ENCODE measurements at regions not wholly inside any gene's neighbourhood (a gene's known extent, or its start where the extent isn't known, plus 50 kb on each side); places are given as distances from the start of the nearest gene placed in this dataset.

DNA sequence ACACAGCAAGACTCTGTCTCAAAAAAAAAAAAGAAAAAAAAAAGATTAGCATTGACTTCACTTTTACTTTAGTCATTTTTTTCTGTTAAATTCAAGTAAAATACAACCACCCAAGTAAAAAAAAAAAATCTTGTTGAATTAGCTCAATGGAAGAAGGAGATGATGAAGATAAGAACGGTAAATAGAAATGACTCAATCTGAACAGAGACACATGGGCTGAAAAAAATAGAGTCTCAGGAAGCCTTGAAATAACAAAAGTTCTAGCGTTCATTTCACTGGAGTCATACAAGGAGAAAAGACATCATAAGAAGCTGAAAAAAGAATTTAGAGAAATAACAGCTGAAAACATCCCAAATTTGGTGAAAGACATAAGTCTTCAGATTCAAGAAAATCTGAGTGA is 75.5 kb downstream of the CASP3 start:
- ChIA-PET CTCF (interaction anchor here (0.6 kb wide), 1 partner anchor 76 kb away, joined by 6 read pairs; the partner anchor contains the start of genes CASP3 and PRIMPOL), POLR2A (interaction anchor here (0.6 kb wide), 1 partner anchor 690 kb away, joined by 3 read pairs; no protein-coding TSS in a partner anchor)
- Histone ChIP-seq H3K9me3 (ENCODE audit: control insufficient read depth, insufficient read depth, low read depth, low read length) (no peaks in the 10 kb centered on the region), H3K4me1 (ENCODE audit: control insufficient read depth, insufficient read depth, low read length) (no peaks in the 10 kb centered on the region), H3K27ac (ENCODE audit: low read length) (no peak overlapping the region), H3K4me3 (ENCODE audit: low read depth in 2 of 2, low read length in 2 of 2) (no peak overlapping the region), H3K27me3 (ENCODE audit: control insufficient read depth, insufficient read depth, low read length) (no peaks in the 10 kb centered on the region), H3K36me3 (ENCODE audit: control insufficient read depth, insufficient read depth, low read length) (no peaks in the 10 kb centered on the region)
- no TSS peak for BruUV-seq (replicated peaks)
- TF ChIP-seq POLR2AphosphoS5 (IDR thresholded peaks at IDR 0.05; ENCODE audit: low read depth, low read length) (no peak), TCF7L2 (IDR thresholded peaks at IDR 0.05; ENCODE audit: low read depth, low read length) (no peak), SIN3A (IDR thresholded peaks at IDR 0.05; ENCODE audit: borderline replicate concordance, insufficient read depth, low read depth, low read length) (no peak)
- TF ChIP-seq, protein P1, sequence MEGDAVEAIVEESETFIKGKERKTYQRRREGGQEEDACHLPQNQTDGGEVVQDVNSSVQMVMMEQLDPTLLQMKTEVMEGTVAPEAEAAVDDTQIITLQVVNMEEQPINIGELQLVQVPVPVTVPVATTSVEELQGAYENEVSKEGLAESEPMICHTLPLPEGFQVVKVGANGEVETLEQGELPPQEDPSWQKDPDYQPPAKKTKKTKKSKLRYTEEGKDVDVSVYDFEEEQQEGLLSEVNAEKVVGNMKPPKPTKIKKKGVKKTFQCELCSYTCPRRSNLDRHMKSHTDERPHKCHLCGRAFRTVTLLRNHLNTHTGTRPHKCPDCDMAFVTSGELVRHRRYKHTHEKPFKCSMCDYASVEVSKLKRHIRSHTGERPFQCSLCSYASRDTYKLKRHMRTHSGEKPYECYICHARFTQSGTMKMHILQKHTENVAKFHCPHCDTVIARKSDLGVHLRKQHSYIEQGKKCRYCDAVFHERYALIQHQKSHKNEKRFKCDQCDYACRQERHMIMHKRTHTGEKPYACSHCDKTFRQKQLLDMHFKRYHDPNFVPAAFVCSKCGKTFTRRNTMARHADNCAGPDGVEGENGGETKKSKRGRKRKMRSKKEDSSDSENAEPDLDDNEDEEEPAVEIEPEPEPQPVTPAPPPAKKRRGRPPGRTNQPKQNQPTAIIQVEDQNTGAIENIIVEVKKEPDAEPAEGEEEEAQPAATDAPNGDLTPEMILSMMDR (IDR thresholded peaks at IDR 0.05), result no peak
- TF ChIP-seq, protein P2, sequence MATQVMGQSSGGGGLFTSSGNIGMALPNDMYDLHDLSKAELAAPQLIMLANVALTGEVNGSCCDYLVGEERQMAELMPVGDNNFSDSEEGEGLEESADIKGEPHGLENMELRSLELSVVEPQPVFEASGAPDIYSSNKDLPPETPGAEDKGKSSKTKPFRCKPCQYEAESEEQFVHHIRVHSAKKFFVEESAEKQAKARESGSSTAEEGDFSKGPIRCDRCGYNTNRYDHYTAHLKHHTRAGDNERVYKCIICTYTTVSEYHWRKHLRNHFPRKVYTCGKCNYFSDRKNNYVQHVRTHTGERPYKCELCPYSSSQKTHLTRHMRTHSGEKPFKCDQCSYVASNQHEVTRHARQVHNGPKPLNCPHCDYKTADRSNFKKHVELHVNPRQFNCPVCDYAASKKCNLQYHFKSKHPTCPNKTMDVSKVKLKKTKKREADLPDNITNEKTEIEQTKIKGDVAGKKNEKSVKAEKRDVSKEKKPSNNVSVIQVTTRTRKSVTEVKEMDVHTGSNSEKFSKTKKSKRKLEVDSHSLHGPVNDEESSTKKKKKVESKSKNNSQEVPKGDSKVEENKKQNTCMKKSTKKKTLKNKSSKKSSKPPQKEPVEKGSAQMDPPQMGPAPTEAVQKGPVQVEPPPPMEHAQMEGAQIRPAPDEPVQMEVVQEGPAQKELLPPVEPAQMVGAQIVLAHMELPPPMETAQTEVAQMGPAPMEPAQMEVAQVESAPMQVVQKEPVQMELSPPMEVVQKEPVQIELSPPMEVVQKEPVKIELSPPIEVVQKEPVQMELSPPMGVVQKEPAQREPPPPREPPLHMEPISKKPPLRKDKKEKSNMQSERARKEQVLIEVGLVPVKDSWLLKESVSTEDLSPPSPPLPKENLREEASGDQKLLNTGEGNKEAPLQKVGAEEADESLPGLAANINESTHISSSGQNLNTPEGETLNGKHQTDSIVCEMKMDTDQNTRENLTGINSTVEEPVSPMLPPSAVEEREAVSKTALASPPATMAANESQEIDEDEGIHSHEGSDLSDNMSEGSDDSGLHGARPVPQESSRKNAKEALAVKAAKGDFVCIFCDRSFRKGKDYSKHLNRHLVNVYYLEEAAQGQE (IDR thresholded peaks at IDR 0.05; ENCODE audit: insufficient read depth in 1 of 2, low read depth in 2 of 2, low read length in 1 of 2), result no peak
- DNase-seq (ENCODE audit: low read depth, low spot score) (no peak), ATAC-seq (no peak)
- intact Hi-C loops (cut with micrococcal nuclease; ENCODE audit: unreplicated experiment) (no loop called here), in situ Hi-C loops (cut with HindIII; ENCODE audit: low pct_unique_long_range_greater_than_20kb, low sequenced_read_pairs) (no loop called here)

DNA sequence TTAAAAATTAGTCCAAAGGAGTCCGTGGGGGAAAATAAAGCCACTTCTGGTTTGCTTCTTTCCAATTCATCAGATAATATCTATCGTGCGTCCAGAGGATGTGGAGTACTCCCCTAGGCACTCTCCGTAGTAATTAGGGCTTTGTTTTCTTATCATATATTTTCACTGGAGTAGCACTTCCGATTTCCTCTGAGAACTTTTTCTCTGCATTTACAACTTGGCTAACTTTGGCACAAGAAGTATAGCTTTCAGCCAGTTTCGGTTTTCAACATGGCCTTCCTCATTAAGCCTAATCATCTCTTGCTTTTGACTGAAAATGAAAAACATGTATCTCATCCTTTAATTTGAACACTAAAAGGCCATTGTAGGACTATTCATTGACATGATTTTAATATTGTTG is 80.5 kb downstream of the CASP3 start:
- no peaks in the 10 kb centered on the region for H3K36me3 ChIP-seq (ENCODE audit: control insufficient read depth, insufficient read depth, low read length)
- intact Hi-C loops (cut with micrococcal nuclease; ENCODE audit: unreplicated experiment), result no loop called here
- CTCF ChIA-PET, result no interaction called here
- ATAC-seq, result no peak
- H3K9me3 ChIP-seq (ENCODE audit: control insufficient read depth, insufficient read depth, low read depth, low read length), result no peaks in the 10 kb centered on the region
- no peak overlapping the region for H3K27ac ChIP-seq (ENCODE audit: low read length)
- POLR2A ChIA-PET, result no interaction called here
- DNase-seq (ENCODE audit: low read depth, low spot score), result no peak
- no peaks in the 10 kb centered on the region for H3K4me1 ChIP-seq (ENCODE audit: control insufficient read depth, insufficient read depth, low read length)
- TF ChIP-seq, protein P2 (IDR thresholded peaks at IDR 0.05; ENCODE audit: insufficient read depth in 1 of 2, low read depth in 2 of 2, low read length in 1 of 2), result no peak
- TF ChIP-seq, protein P1 (IDR thresholded peaks at IDR 0.05), result no peak
- no peak for TF ChIP-seq SIN3A (IDR thresholded peaks at IDR 0.05; ENCODE audit: borderline replicate concordance, insufficient read depth, low read depth, low read length)
- no peak for TF ChIP-seq TCF7L2 (IDR thresholded peaks at IDR 0.05; ENCODE audit: low read depth, low read length)
- no peak for TF ChIP-seq POLR2AphosphoS5 (IDR thresholded peaks at IDR 0.05; ENCODE audit: low read depth, low read length)
- in situ Hi-C loops (cut with HindIII; ENCODE audit: low pct_unique_long_range_greater_than_20kb, low sequenced_read_pairs), result no loop called here
- H3K4me3 ChIP-seq (ENCODE audit: low read depth in 2 of 2, low read length in 2 of 2), result no peak overlapping the region
- no TSS peak for BruUV-seq (replicated peaks)
- no peaks in the 10 kb centered on the region for H3K27me3 ChIP-seq (ENCODE audit: control insufficient read depth, insufficient read depth, low read length)

All from Panc1 (cell line).